ENCODE measurements at regions not wholly inside any gene's neighbourhood (a gene's known extent, or its start where the extent isn't known, plus 50 kb on each side); places are given as distances from the start of the nearest gene placed in this dataset.

- H4K20me1 ChIP-seq (replicated peaks; ENCODE audit: control insufficient read depth, extremely low read depth, insufficient read depth, low read length) = no peaks in the 10 kb centered on the region
- H3K9me1 ChIP-seq (replicated peaks; ENCODE audit: control insufficient read depth, extremely low read depth, insufficient read depth, low read length) = no peaks in the 10 kb centered on the region
- no peak overlapping the region for H2AFZ ChIP-seq (ENCODE audit: low read depth, low read length)
- dilution Hi-C loops (cut with MboI; ENCODE audit: extremely low pct_ligation_motif_present, low sequenced_read_pairs) = no loop called here
- POLR2A ChIA-PET = no interaction called here
- CTCF ChIA-PET = interaction anchor here (0.8 to 5.8 kb wide), 31 partner anchors 9 to 702 kb away, joined by 3 to 82 read pairs (median 4); partner anchors contain the start of genes ANKRD49, C11orf97 and MRE11
- H3K9me3 ChIP-seq (replicated peaks; ENCODE audit: control insufficient read depth, insufficient read depth, low read length) = no peaks in the 10 kb centered on the region
- peak; percentile 59 for DNase-seq (ENCODE audit: low read depth, low spot score)
- intact Hi-C loops (cut with micrococcal nuclease) = loop anchor here (1.0 to 5.0 kb wide), 4 partner anchors 260 to 582 kb away; no protein-coding TSS in a partner anchor
- H3K9ac ChIP-seq (replicated peaks; ENCODE audit: extremely low read depth, insufficient read depth, low read length) = no peak overlapping the region
- H3K27me3 ChIP-seq (ENCODE audit: control insufficient read depth in 2 of 2, insufficient read depth in 2 of 2, low read length in 2 of 2) = peaks cover 0 to 2% of the 10 kb centered on the region in 2 experiments
- no peak overlapping the region for H3K4me3 ChIP-seq (replicated peaks in 1 of 3; ENCODE audit: insufficient read depth in 1 of 3, low read depth in 1 of 3, low read length in 3 of 3)
- H3K79me2 ChIP-seq (ENCODE audit: control insufficient read depth, insufficient read depth, low read length) = no peaks in the 10 kb centered on the region
- H3K27ac ChIP-seq (ENCODE audit: insufficient read depth, low read depth, low read length) = no peak overlapping the region
- no peaks in the 10 kb centered on the region for H3K4me1 ChIP-seq (ENCODE audit: control insufficient read depth, extremely low read depth, insufficient read depth, low read length)
- BruUV-seq (replicated peaks) = no TSS peak
- no peak overlapping the region for H3K4me2 ChIP-seq (ENCODE audit: insufficient read depth, low read length)
- TF ChIP-seq CTCF (IDR thresholded peaks at IDR 0.05; ENCODE audit: extremely low read depth in 1 of 2, insufficient read depth in 1 of 2, low read depth in 1 of 2, low read length in 2 of 2) = peak; percentile 57 to 82
- TF ChIP-seq, protein P1, sequence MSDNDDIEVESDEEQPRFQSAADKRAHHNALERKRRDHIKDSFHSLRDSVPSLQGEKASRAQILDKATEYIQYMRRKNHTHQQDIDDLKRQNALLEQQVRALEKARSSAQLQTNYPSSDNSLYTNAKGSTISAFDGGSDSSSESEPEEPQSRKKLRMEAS (IDR thresholded peaks at IDR 0.05; ENCODE audit: insufficient read depth, insufficient read length) = no peak
- H3K36me3 ChIP-seq (ENCODE audit: control insufficient read depth in 2 of 2, extremely low read depth in 1 of 2, insufficient read depth in 2 of 2, low read length in 2 of 2) = no peaks in the 10 kb centered on the region
- FAIRE-seq = peak; percentile 68
These were observed 71.5 kb upstream of the VSTM5 start for GRCh38 chr11:93921695-93922468.

GRCh38 chr11:93922830-93923229 is 72.4 kb upstream of the VSTM5 start:
- Histone ChIP-seq H3K27me3 (ENCODE audit: control insufficient read depth in 2 of 2, insufficient read depth in 2 of 2, low read length in 2 of 2) (peaks cover 0 to 2% of the 10 kb centered on the region in 2 experiments), H3K9me3 (replicated peaks; ENCODE audit: control insufficient read depth, insufficient read depth, low read length) (no peaks in the 10 kb centered on the region), H2AFZ (ENCODE audit: low read depth, low read length) (no peak overlapping the region), H3K4me2 (ENCODE audit: insufficient read depth, low read length) (no peak overlapping the region), H3K36me3 (ENCODE audit: control insufficient read depth in 2 of 2, extremely low read depth in 1 of 2, insufficient read depth in 2 of 2, low read length in 2 of 2) (no peaks in the 10 kb centered on the region), H3K27ac (ENCODE audit: insufficient read depth, low read depth, low read length) (no peak overlapping the region), H3K9ac (replicated peaks; ENCODE audit: extremely low read depth, insufficient read depth, low read length) (no peak overlapping the region), H4K20me1 (replicated peaks; ENCODE audit: control insufficient read depth, extremely low read depth, insufficient read depth, low read length) (no peaks in the 10 kb centered on the region), H3K9me1 (replicated peaks; ENCODE audit: control insufficient read depth, extremely low read depth, insufficient read depth, low read length) (no peaks in the 10 kb centered on the region), H3K4me3 (replicated peaks in 1 of 3; ENCODE audit: insufficient read depth in 1 of 3, low read depth in 1 of 3, low read length in 3 of 3) (no peak overlapping the region), H3K4me1 (ENCODE audit: control insufficient read depth, extremely low read depth, insufficient read depth, low read length) (no peaks in the 10 kb centered on the region), H3K79me2 (ENCODE audit: control insufficient read depth, insufficient read depth, low read length) (no peaks in the 10 kb centered on the region)
- ChIA-PET CTCF (interaction anchor here (0.8 to 5.8 kb wide), 10 partner anchors 9 to 592 kb away, joined by 3 to 82 read pairs (median 14); no protein-coding TSS in a partner anchor), POLR2A (no interaction called here)
- dilution Hi-C loops (cut with MboI; ENCODE audit: extremely low pct_ligation_motif_present, low sequenced_read_pairs) = no loop called here
- no peak for FAIRE-seq
- intact Hi-C loops (cut with micrococcal nuclease) = loop anchor here (5.0 kb wide), 2 partner anchors 259 to 404 kb away; no protein-coding TSS in a partner anchor
- DNase-seq (ENCODE audit: low read depth, low spot score) = no peak
- TF ChIP-seq CTCF (IDR thresholded peaks at IDR 0.05; ENCODE audit: extremely low read depth in 1 of 2, insufficient read depth in 1 of 2, low read depth in 1 of 2, low read length in 2 of 2) (no peak), JUN (IDR thresholded peaks at IDR 0.05; ENCODE audit: borderline replicate concordance, insufficient read depth, insufficient read length, low read depth) (no peak), FOS (IDR thresholded peaks at IDR 0.05; ENCODE audit: borderline replicate concordance, insufficient read depth, low read length) (no peak), EZH2 (IDR thresholded peaks at IDR 0.05; ENCODE audit: borderline replicate concordance, low read depth, low read length, severe bottlenecking) (no peak), GATA2 (IDR thresholded peaks at IDR 0.05; ENCODE audit: insufficient read depth, insufficient read length, low read depth, low read length) (no peak), MYC (IDR thresholded peaks at IDR 0.05; ENCODE audit: low read depth, low read length) (no peak), POLR2AphosphoS5 (IDR thresholded peaks at IDR 0.05; ENCODE audit: insufficient read depth, low read depth, low read length) (no peak), POLR2A (IDR thresholded peaks at IDR 0.05; ENCODE audit: low read depth, low read length) (no peak)
- TF ChIP-seq, protein P1 (IDR thresholded peaks at IDR 0.05; ENCODE audit: insufficient read depth, insufficient read length) = no peak
- BruUV-seq (replicated peaks) = no TSS peak
